ENCODE measurements at regions not wholly inside any gene's neighbourhood (a gene's known extent, or its start where the extent isn't known, plus 50 kb on each side); places are given as distances from the start of the nearest gene placed in this dataset.

DNA sequence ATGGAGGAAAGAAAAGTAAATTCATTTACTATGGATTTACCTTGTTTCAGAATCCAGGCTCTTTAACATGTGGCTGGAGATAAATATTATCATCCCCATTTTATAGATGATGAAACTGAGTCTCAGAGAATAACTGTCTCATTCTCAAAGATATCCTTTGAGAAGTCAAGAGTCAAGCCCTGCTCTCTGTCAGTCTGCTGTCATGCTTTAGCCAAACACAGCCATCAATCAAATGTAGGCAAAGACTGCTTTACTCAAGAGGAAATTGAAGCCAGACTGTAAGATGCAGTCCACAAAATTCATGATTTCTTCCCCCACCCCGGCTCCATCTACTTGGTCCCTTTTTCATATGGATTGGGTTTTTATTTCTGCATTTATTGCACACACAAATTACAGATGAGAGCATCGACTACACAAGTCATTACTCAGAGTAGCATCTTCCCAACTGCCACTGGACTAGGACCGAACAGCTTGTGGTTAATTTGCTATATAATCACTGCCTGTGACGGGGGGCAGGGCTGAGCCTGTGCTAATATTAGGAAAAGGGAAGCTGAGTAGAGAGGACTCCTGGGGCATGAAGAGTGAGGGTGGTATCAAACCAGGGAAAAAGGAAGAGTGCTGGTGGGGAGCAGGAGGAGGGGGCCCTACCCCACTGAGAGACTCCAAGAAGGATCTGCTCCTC lies 102.7 kb upstream of the TOP1 start:
- TF ChIP-seq POLR2AphosphoS5 (IDR thresholded peaks at IDR 0.05) (no peak), POLR2A (IDR thresholded peaks at IDR 0.05) (no peak)
- TF ChIP-seq, protein P1, sequence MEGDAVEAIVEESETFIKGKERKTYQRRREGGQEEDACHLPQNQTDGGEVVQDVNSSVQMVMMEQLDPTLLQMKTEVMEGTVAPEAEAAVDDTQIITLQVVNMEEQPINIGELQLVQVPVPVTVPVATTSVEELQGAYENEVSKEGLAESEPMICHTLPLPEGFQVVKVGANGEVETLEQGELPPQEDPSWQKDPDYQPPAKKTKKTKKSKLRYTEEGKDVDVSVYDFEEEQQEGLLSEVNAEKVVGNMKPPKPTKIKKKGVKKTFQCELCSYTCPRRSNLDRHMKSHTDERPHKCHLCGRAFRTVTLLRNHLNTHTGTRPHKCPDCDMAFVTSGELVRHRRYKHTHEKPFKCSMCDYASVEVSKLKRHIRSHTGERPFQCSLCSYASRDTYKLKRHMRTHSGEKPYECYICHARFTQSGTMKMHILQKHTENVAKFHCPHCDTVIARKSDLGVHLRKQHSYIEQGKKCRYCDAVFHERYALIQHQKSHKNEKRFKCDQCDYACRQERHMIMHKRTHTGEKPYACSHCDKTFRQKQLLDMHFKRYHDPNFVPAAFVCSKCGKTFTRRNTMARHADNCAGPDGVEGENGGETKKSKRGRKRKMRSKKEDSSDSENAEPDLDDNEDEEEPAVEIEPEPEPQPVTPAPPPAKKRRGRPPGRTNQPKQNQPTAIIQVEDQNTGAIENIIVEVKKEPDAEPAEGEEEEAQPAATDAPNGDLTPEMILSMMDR (IDR thresholded peaks at IDR 0.05), result no peak

All from breast epithelium (tissue), 3 donors.